Endothelial cell of umbilical vein (primary cell): ENCODE measurements at regions not wholly inside any gene's neighbourhood (a gene's known extent, or its start where the extent isn't known, plus 50 kb on each side); places are given as distances from the start of the nearest gene placed in this dataset.

Source experiments
- EZH2 ChIP-seq: IDR thresholded peaks from 2 replicates; pipeline ENCODE4 v1.6.1; 2012; ENCODE audit warnings: borderline replicate concordance, low read depth, mild to moderate bottlenecking, moderate library complexity, low read length, inconsistent platforms; ENCODE audit not compliant: severe bottlenecking
- GATA2 ChIP-seq: IDR thresholded peaks from 2 replicates; pipeline ENCODE4 v1.7.0; 2011; ENCODE audit warnings: low read depth, mild to moderate bottlenecking, moderate library complexity, mixed read lengths, low read length; ENCODE audit not compliant: insufficient read length, insufficient read depth
- POLR2A ChIP-seq: IDR thresholded peaks from 2 replicates; pipeline ENCODE4 v1.6.1; 2012; ENCODE audit warnings: low read depth, mild to moderate bottlenecking, control low read depth, low read length
- TF ChIP-seq, protein P1 (sequence below), 2 donors: IDR thresholded peaks; 1 replicate in 1 of 2; 2 replicates in 1 of 2; pipeline ENCODE4 v1.5.1; 2011; ENCODE audit warnings: low read length in 2 of 2, mild to moderate bottlenecking in 2 of 2, moderate library complexity in 2 of 2, control low read depth in 1 of 2, inconsistent platforms in 1 of 2, low read depth in 1 of 2; ENCODE audit not compliant: insufficient read depth in 1 of 2; ENCODE audit errors: extremely low read depth in 1 of 2

DNA sequence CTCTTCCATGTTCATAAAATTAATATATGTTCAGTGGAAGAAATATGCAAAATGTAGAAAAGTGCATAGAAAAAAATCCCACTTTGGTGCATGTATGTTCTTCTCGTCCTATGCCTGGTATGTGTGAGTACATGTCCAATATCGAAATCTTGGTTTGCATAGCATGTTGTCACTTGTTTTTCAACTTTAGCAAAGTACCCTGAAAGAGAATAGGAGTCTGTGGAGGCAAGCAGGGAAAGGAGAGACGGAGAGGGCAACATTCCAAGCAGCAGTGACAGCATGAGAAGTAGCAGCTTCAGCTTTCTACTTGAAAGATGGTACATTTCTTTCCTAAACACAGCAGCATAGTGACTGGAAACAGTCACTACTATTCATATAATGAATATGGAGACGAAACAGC is 56.8 kb upstream of the CACNA2D3 start:
- TF ChIP-seq, protein P1, sequence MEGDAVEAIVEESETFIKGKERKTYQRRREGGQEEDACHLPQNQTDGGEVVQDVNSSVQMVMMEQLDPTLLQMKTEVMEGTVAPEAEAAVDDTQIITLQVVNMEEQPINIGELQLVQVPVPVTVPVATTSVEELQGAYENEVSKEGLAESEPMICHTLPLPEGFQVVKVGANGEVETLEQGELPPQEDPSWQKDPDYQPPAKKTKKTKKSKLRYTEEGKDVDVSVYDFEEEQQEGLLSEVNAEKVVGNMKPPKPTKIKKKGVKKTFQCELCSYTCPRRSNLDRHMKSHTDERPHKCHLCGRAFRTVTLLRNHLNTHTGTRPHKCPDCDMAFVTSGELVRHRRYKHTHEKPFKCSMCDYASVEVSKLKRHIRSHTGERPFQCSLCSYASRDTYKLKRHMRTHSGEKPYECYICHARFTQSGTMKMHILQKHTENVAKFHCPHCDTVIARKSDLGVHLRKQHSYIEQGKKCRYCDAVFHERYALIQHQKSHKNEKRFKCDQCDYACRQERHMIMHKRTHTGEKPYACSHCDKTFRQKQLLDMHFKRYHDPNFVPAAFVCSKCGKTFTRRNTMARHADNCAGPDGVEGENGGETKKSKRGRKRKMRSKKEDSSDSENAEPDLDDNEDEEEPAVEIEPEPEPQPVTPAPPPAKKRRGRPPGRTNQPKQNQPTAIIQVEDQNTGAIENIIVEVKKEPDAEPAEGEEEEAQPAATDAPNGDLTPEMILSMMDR (IDR thresholded peaks at IDR 0.05; ENCODE audit: extremely low read depth in 1 of 2, insufficient read depth in 1 of 2, low read depth in 1 of 2, low read length in 2 of 2) = no peak
- no peak for TF ChIP-seq POLR2A
- no peak for TF ChIP-seq GATA2
- TF ChIP-seq EZH2 = no peak
